OCI-LY7 (cell line): ENCODE measurements at regions not wholly inside any gene's neighbourhood (a gene's known extent, or its start where the extent isn't known, plus 50 kb on each side); places are given as distances from the start of the nearest gene placed in this dataset.
"Not testable (repeated sequence)": the region's sequence is repeated elsewhere in the genome, so short reads cannot be mapped to it uniquely, and the experiment has no call there.

Source experiments
- BruUV-seq: library from RNA; stranded (reverse); fragments of 400-500 nt; replicated peaks from 2 replicates; lab custom pipeline; 2021; lab: Mats Ljungman, UMichigan
- CTCF ChIA-PET: fragments of 300-600 bp; sonication (Branson Sonifier 250); formaldehyde crosslinking; loops from one replicate; lab custom pipeline; 2022; ENCODE audit warnings: antibody characterized with exemption; ENCODE audit not compliant: unreplicated experiment; lab: Charles Lee
- POLR2A ChIA-PET: fragments of 300-600 bp; sonication (Branson Sonifier 250); formaldehyde crosslinking; loops from one replicate; lab custom pipeline; 2022; ENCODE audit warnings: antibody characterized with exemption; lab: Charles Lee
- DNase-seq: peaks from one replicate; pipeline ENCODE4 v3.0.0-alpha.2; 2015; ENCODE audit warnings: low spot score
- H2AFZ ChIP-seq: fragments of 200-600 bp; sonication (generic), shearing (Covaris generic); 2 replicates; pipeline ENCODE4 v1.6.1; 2014; ENCODE audit warnings: mild to moderate bottlenecking, antibody characterized with exemption, low read length, moderate library complexity
- H3K27ac ChIP-seq: fragments of 200-600 bp; sonication (generic); 2 replicates; pipeline ENCODE4 v1.5.1; 2014; ENCODE audit warnings: mixed run types, low read depth, mild to moderate bottlenecking, moderate library complexity, low read length, inconsistent platforms; ENCODE audit not compliant: poor library complexity, severe bottlenecking
- H3K36me3 ChIP-seq: fragments of 200-600 bp; sonication (generic); 2 replicates; pipeline ENCODE4 v1.6.1; 2014; ENCODE audit warnings: mild to moderate bottlenecking, antibody characterized with exemption, low read length, moderate library complexity, mixed read lengths; ENCODE audit not compliant: insufficient read depth
- H3K4me1 ChIP-seq: fragments of 200-600 bp; sonication (generic); 2 replicates; pipeline ENCODE4 v1.5.1; 2014; ENCODE audit warnings: mild to moderate bottlenecking, low read length; ENCODE audit not compliant: insufficient read depth, poor library complexity, severe bottlenecking
- H3K4me2 ChIP-seq: fragments of 200-600 bp; sonication (generic); 2 replicates; pipeline ENCODE4 v1.6.1; 2014; ENCODE audit warnings: mild to moderate bottlenecking, low read length
- H3K4me3 ChIP-seq: fragments of 200-600 bp; sonication (generic); 2 replicates; pipeline ENCODE4 v1.5.1; 2014; ENCODE audit warnings: mild to moderate bottlenecking, low read depth, low read length; ENCODE audit not compliant: poor library complexity, severe bottlenecking
- H3K79me2 ChIP-seq: fragments of 200-600 bp; sonication (generic); 2 replicates; pipeline ENCODE4 v1.6.1; 2016; ENCODE audit warnings: low read depth, mild to moderate bottlenecking, low read length, moderate library complexity, mixed read lengths; ENCODE audit not compliant: insufficient read depth
- H3K9me2 ChIP-seq: fragments of 200-600 bp; sonication (generic); 2 replicates; pipeline ENCODE4 v1.6.1; 2016; ENCODE audit warnings: mild to moderate bottlenecking, low read length, mixed read lengths; ENCODE audit not compliant: insufficient read depth
- H3K9me3 ChIP-seq: fragments of 200-600 bp; sonication (generic); 2 replicates; pipeline ENCODE4 v1.6.1; 2014; ENCODE audit warnings: mild to moderate bottlenecking, mixed run types, low read length, mixed read lengths
- H4K20me1 ChIP-seq: fragments of 200-600 bp; sonication (generic); 2 replicates; pipeline ENCODE4 v1.6.1; 2014; ENCODE audit warnings: mild to moderate bottlenecking, antibody characterized with exemption, low read length, moderate library complexity, mixed read lengths; ENCODE audit not compliant: insufficient read depth
- CTCF ChIP-seq: fragments of 200-600 bp; sonication (generic); conservative IDR thresholded peaks from 2 replicates; pipeline ENCODE4 v1.5.1; 2014; ENCODE audit warnings: mild to moderate bottlenecking, antibody characterized with exemption, low read length, moderate library complexity, mixed read lengths
- EZH2phosphoT487 ChIP-seq: fragments of 200-600 bp; sonication (generic); IDR thresholded peaks from 2 replicates; pipeline ENCODE4 v1.6.1; 2018; ENCODE audit warnings: low read depth, borderline replicate concordance, mild to moderate bottlenecking, mixed run types, antibody characterized with exemption, low read length, moderate library complexity, mixed read lengths
- intact Hi-C: fragments of 100-400 bp; cut with micrococcal nuclease; formaldehyde crosslinking; loops from one replicate; pipeline ENCODE4 v1.10.0; 2022; ENCODE audit not compliant: unreplicated experiment

- H3K4me1 ChIP-seq, H3K79me2 ChIP-seq, H3K36me3 ChIP-seq, DNase-seq, H3K9me2 ChIP-seq, CTCF ChIA-PET, intact Hi-C loops, H3K4me2 ChIP-seq, H2AFZ ChIP-seq, H4K20me1 ChIP-seq, H3K4me3 ChIP-seq, BruUV-seq, H3K9me3 ChIP-seq, H3K27ac ChIP-seq: not testable (repeated sequence)
- POLR2A ChIA-PET = interaction anchor here (0.6 kb wide), 1 partner anchor 148 kb away, joined by 3 read pairs; no protein-coding TSS in a partner anchor
Measured at GRCh38 chr4:187671958-187672357, 323.6 kb upstream of the ZFP42 start.

- H3K9me2 ChIP-seq, H3K4me3 ChIP-seq, BruUV-seq, DNase-seq, H3K4me1 ChIP-seq, CTCF ChIA-PET, intact Hi-C loops, H3K4me2 ChIP-seq, H3K79me2 ChIP-seq, H4K20me1 ChIP-seq, H3K27ac ChIP-seq, H3K36me3 ChIP-seq, H3K9me3 ChIP-seq, H2AFZ ChIP-seq: not testable (repeated sequence)
- POLR2A ChIA-PET = interaction anchor here (0.6 kb wide), 1 partner anchor 149 kb away, joined by 3 read pairs; no protein-coding TSS in a partner anchor
Measured at GRCh38 chr4:187672526-187672925, 323.0 kb upstream of the ZFP42 start.

GRCh38 chr4:187679450-187679849 lies 316.1 kb upstream of the ZFP42 start:
- Histone ChIP-seq H3K4me2 (no peak overlapping the region), H3K4me1 (no peaks in the 10 kb centered on the region), H3K27ac (no peak overlapping the region), H2AFZ (no peak overlapping the region), H3K9me3 (no peaks in the 10 kb centered on the region), H4K20me1 (no peaks in the 10 kb centered on the region), H3K4me3 (no peak overlapping the region), H3K36me3 (no peaks in the 10 kb centered on the region), H3K79me2 (no peaks in the 10 kb centered on the region), H3K9me2 (no peaks in the 10 kb centered on the region)
- ChIA-PET POLR2A (interaction anchor here (0.7 to 1.6 kb wide), 2 partner anchors 14 to 51 kb away, joined by 3 to 5 read pairs; no protein-coding TSS in a partner anchor), CTCF (no interaction called here)
- intact Hi-C loops = no loop called here
- no peak for DNase-seq
- TF ChIP-seq EZH2phosphoT487 (no peak), CTCF (no peak)
- no TSS peak for BruUV-seq

- Histone ChIP-seq H3K9me2 (no peaks in the 10 kb centered on the region), H3K79me2 (no peaks in the 10 kb centered on the region), H3K27ac (no peak overlapping the region), H2AFZ (no peak overlapping the region), H3K4me1 (no peaks in the 10 kb centered on the region), H3K4me3 (no peak overlapping the region), H3K4me2 (no peak overlapping the region), H3K9me3 (no peaks in the 10 kb centered on the region), H3K36me3 (no peaks in the 10 kb centered on the region), H4K20me1 (no peaks in the 10 kb centered on the region)
- no TSS peak for BruUV-seq
- ChIA-PET POLR2A (no interaction called here), CTCF (no interaction called here)
- no peak for DNase-seq
- TF ChIP-seq CTCF (no peak), EZH2phosphoT487 (no peak)
- intact Hi-C loops = no loop called here
Measured at GRCh38 chr4:187685247-187685646, 310.3 kb upstream of the ZFP42 start.
